SK-N-SH (cell line): ENCODE measurements at regions not wholly inside any gene's neighbourhood (a gene's known extent, or its start where the extent isn't known, plus 50 kb on each side); places are given as distances from the start of the nearest gene placed in this dataset.

Experiments
- EP300 ChIP-seq, 2 experiments: IDR thresholded peaks; 2 replicates each; pipeline versions ENCODE4 v1.4.0 to v1.6.1; 2012; ENCODE audit warnings: borderline replicate concordance in 1 of 2, low read depth in 1 of 2, low read length in 1 of 2
- SMC3 ChIP-seq: IDR thresholded peaks from 2 replicates; pipeline ENCODE4 v1.6.1; 2012; ENCODE audit warnings: low read depth, low read length, improper control_type of control experiment
- YY1 ChIP-seq: IDR thresholded peaks from 2 replicates; pipeline ENCODE4 v1.4.0; 2012; ENCODE audit warnings: low read depth, mild to moderate bottlenecking
- TF ChIP-seq, protein P1 (sequence below): fragments of 150-350 bp; IDR thresholded peaks from 2 replicates; pipeline ENCODE4 v1.6.1; 2017; ENCODE audit warnings: antibody characterized with exemption, low read length, low read depth, borderline replicate concordance
- TF ChIP-seq, protein P2 (sequence below): fragments of 200-600 bp; sonication (generic); IDR thresholded peaks from 2 replicates; pipeline ENCODE4 v1.6.1; 2017; ENCODE audit warnings: antibody characterized with exemption, mild to moderate bottlenecking, moderate library complexity

DNA sequence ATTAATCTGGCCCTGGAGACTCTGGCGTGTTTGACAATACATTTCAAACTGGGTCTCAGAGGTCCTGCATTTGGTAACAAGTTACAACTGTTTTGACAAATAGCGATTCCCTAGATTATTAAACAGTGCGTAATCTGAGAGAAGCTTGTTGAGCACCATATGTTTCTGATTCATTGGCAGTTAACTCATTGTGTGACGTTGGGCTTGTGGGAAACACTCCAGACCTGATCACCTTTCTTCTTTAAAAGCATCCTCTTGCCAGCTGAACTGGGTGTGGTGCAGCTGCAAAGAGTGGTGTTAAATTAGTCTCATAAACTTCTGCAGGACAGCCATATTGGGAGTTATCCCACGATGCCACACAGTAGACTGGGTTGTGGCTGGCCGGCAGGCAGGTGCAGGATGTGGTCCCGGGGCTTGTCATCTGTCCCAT lies 82.7 kb downstream of the CDC7 start:
- TF ChIP-seq YY1, result no peak
- TF ChIP-seq EP300 (IDR thresholded peaks at IDR 0.05; ENCODE audit: borderline replicate concordance in 1 of 2, low read depth in 1 of 2, low read length in 1 of 2), result peak in 1 of 2 experiments; percentile 44; a peak in 2 of 4 replicates
- TF ChIP-seq, protein P1, sequence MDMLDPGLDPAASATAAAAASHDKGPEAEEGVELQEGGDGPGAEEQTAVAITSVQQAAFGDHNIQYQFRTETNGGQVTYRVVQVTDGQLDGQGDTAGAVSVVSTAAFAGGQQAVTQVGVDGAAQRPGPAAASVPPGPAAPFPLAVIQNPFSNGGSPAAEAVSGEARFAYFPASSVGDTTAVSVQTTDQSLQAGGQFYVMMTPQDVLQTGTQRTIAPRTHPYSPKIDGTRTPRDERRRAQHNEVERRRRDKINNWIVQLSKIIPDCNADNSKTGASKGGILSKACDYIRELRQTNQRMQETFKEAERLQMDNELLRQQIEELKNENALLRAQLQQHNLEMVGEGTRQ, result no peak
- TF ChIP-seq, protein P2, sequence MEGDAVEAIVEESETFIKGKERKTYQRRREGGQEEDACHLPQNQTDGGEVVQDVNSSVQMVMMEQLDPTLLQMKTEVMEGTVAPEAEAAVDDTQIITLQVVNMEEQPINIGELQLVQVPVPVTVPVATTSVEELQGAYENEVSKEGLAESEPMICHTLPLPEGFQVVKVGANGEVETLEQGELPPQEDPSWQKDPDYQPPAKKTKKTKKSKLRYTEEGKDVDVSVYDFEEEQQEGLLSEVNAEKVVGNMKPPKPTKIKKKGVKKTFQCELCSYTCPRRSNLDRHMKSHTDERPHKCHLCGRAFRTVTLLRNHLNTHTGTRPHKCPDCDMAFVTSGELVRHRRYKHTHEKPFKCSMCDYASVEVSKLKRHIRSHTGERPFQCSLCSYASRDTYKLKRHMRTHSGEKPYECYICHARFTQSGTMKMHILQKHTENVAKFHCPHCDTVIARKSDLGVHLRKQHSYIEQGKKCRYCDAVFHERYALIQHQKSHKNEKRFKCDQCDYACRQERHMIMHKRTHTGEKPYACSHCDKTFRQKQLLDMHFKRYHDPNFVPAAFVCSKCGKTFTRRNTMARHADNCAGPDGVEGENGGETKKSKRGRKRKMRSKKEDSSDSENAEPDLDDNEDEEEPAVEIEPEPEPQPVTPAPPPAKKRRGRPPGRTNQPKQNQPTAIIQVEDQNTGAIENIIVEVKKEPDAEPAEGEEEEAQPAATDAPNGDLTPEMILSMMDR, result no peak
- no peak for TF ChIP-seq SMC3
